Fibroblast of lung (primary cell): ENCODE measurements at regions not wholly inside any gene's neighbourhood (a gene's known extent, or its start where the extent isn't known, plus 50 kb on each side); places are given as distances from the start of the nearest gene placed in this dataset.

ENCODE experiments used
- DNase-seq, 2 donors: peaks; one replicate each; pipeline versions ENCODE4 v3.0.0 to v3.0.0-alpha.2; 2010; ENCODE audit warnings: low read depth in 2 of 2
- H2AFZ ChIP-seq: 2 replicates; pipeline ENCODE4 v1.5.1; 2012; ENCODE audit warnings: low read length, control low read depth, inconsistent platforms
- H3K27ac ChIP-seq: 2 replicates; pipeline ENCODE4 v1.5.1; 2011; ENCODE audit warnings: low read length, control low read depth; ENCODE audit not compliant: insufficient read depth
- H3K27me3 ChIP-seq: 2 replicates; pipeline ENCODE4 v1.5.1; 2011; ENCODE audit warnings: mild to moderate bottlenecking, low read length; ENCODE audit not compliant: control insufficient read depth, insufficient read depth
- H3K36me3 ChIP-seq: 2 replicates; pipeline ENCODE4 v1.5.1; 2011; ENCODE audit warnings: low read length; ENCODE audit not compliant: control insufficient read depth, insufficient read depth
- H3K4me1 ChIP-seq: 2 replicates; pipeline ENCODE4 v1.5.1; 2011; ENCODE audit warnings: low read length; ENCODE audit not compliant: control insufficient read depth, insufficient read depth; ENCODE audit errors: extremely low read depth
- H3K4me2 ChIP-seq: 2 replicates; pipeline ENCODE4 v1.5.1; 2011; ENCODE audit warnings: low read length, control low read depth; ENCODE audit not compliant: insufficient read depth; ENCODE audit errors: extremely low read depth
- H3K4me3 ChIP-seq, 4 experiments: fragments of 200-600 bp in 1 of 4; sonication (generic) in 1 of 4; replicated peaks in 1 of 4; 2 replicates each; pipeline ENCODE4 v1.5.1; 2011 to 2016; ENCODE audit warnings: low read length in 4 of 4, low read depth in 3 of 4, mild to moderate bottlenecking in 3 of 4, control low read depth in 2 of 4, inconsistent platforms in 1 of 4, mixed read lengths in 1 of 4; ENCODE audit not compliant: insufficient read depth in 1 of 4; ENCODE audit errors: control extremely low read depth in 1 of 4
- H3K79me2 ChIP-seq: 2 replicates; pipeline ENCODE4 v1.5.1; 2012; ENCODE audit warnings: mild to moderate bottlenecking, low read length, inconsistent platforms; ENCODE audit not compliant: control insufficient read depth, insufficient read depth
- H3K9ac ChIP-seq: 2 replicates; pipeline ENCODE4 v1.5.1; 2011; ENCODE audit warnings: mild to moderate bottlenecking, low read length, control low read depth; ENCODE audit not compliant: insufficient read depth
- H3K9me3 ChIP-seq: 2 replicates; pipeline ENCODE4 v1.5.1; 2012; ENCODE audit warnings: low read depth, low read length; ENCODE audit not compliant: control insufficient read depth, insufficient read depth
- H4K20me1 ChIP-seq: 2 replicates; pipeline ENCODE4 v1.5.1; 2011; ENCODE audit warnings: low read length; ENCODE audit not compliant: control insufficient read depth, insufficient read depth; ENCODE audit errors: extremely low read depth
- EZH2 ChIP-seq: IDR thresholded peaks from 2 replicates; pipeline ENCODE4 v1.5.1; 2012; ENCODE audit warnings: low read length, control low read depth, mild to moderate bottlenecking; ENCODE audit errors: missing control alignments
- TF ChIP-seq, protein P1 (sequence below), 2 donors: IDR thresholded peaks in 1 of 2; conservative IDR thresholded peaks in 1 of 2; 1 replicate in 1 of 2; 2 replicates in 1 of 2; pipeline ENCODE4 v1.5.1; 2011 to 2012; ENCODE audit warnings: low read length in 2 of 2, control low read depth in 1 of 2, inconsistent platforms in 1 of 2, low read depth in 1 of 2, mild to moderate bottlenecking in 1 of 2

DNA sequence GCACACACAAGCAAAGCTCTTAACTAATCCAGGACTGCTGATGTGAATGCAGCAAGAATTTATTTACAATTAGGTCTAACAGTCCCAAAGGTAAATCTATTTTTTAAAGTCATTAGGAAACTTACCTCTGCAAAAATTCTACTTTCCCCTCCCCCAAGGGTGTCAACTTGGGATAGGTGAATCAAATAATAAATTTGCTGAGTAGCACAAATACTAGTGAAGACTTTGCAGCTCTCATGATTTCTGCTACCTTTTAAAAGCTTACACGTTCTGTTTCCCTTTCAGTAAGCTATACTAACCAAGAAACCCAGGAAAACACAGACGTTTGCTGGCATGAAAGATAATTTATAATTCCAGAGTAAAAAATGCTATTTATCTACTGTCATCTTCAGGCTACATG lies 296.6 kb upstream of the SLC7A11 start:
- Histone ChIP-seq H3K27me3 (no peaks in the 10 kb centered on the region), H3K36me3 (no peaks in the 10 kb centered on the region), H3K4me1 (no peaks in the 10 kb centered on the region), H3K79me2 (no peaks in the 10 kb centered on the region), H3K4me3 (no peak overlapping the region), H3K9ac (no peak overlapping the region), H2AFZ (no peak overlapping the region), H4K20me1 (no peaks in the 10 kb centered on the region), H3K4me2 (no peak overlapping the region), H3K27ac (no peak overlapping the region), H3K9me3 (no peaks in the 10 kb centered on the region)
- no peak for DNase-seq
- TF ChIP-seq, protein P1, sequence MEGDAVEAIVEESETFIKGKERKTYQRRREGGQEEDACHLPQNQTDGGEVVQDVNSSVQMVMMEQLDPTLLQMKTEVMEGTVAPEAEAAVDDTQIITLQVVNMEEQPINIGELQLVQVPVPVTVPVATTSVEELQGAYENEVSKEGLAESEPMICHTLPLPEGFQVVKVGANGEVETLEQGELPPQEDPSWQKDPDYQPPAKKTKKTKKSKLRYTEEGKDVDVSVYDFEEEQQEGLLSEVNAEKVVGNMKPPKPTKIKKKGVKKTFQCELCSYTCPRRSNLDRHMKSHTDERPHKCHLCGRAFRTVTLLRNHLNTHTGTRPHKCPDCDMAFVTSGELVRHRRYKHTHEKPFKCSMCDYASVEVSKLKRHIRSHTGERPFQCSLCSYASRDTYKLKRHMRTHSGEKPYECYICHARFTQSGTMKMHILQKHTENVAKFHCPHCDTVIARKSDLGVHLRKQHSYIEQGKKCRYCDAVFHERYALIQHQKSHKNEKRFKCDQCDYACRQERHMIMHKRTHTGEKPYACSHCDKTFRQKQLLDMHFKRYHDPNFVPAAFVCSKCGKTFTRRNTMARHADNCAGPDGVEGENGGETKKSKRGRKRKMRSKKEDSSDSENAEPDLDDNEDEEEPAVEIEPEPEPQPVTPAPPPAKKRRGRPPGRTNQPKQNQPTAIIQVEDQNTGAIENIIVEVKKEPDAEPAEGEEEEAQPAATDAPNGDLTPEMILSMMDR (conservative IDR thresholded peaks at IDR 0.05 in 1 of 2, IDR thresholded peaks at IDR 0.05 in 1 of 2; ENCODE audit: low read depth in 1 of 2, low read length in 2 of 2) = no peak
- TF ChIP-seq EZH2 = no peak

DNA sequence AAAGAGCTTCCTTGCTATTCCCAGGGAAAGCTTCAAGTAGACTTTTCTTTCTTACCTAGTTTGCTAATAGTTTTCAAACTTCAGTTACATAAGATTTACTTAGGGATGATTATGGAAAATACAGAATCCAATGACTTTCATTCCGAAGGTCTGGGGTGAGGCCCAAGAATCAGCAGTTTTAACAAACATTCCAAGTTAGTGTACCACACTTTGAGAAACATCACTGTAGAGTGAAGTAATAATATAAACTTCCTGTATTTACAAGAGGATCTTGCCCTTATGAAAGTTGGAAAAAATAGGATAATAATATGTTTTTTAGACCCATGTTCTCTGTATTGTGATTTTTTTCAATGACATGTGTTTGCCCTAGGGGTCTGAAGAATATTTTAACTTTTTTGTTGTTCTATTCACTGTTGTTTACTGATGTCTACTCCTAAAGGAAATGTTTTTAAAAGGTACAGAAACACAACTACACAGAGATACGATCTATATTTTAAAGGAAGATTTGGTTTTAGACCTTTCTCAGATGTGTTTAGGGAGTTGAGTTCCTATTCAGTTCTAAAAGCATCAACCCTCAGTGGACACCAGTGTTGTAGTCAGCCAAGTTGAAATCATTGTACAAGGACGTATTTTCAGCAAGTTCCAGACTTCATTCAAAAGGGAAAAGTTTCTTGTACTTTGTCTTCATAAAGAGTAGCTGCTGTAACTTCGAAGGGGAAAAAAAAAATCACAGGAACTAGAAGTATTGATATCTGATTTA lies 295.8 kb upstream of the SLC7A11 start:
- DNase-seq = no peak
- no peaks in the 10 kb centered on the region for H3K36me3 ChIP-seq
- no peaks in the 10 kb centered on the region for H3K4me1 ChIP-seq
- H3K9ac ChIP-seq = no peak overlapping the region
- H3K4me3 ChIP-seq = no peak overlapping the region
- no peak overlapping the region for H2AFZ ChIP-seq
- no peaks in the 10 kb centered on the region for H3K79me2 ChIP-seq
- H3K27ac ChIP-seq = no peak overlapping the region
- no peaks in the 10 kb centered on the region for H4K20me1 ChIP-seq
- no peaks in the 10 kb centered on the region for H3K27me3 ChIP-seq
- H3K9me3 ChIP-seq = no peaks in the 10 kb centered on the region
- TF ChIP-seq, protein P1 (conservative IDR thresholded peaks at IDR 0.05 in 1 of 2, IDR thresholded peaks at IDR 0.05 in 1 of 2; ENCODE audit: low read depth in 1 of 2, low read length in 2 of 2) = no peak
- TF ChIP-seq EZH2 = no peak
- no peak overlapping the region for H3K4me2 ChIP-seq

DNA sequence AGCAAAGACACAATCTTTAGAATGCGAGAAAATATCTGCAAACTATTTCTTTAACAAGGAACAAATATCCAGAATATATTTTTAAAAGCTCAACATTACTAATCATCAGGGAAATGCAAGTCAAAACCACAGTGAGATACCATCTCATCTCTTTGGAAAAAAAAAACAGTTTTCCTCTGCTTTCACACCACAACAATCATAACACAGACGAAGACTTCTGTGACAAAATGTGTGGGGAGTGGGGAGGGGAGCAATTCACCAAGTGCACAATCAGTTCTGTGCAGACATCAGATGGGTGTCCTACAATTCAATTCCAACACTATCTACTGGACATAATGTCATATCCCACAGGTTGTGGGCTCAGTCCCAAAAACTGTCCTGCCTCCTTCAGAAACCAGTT lies 293.2 kb upstream of the SLC7A11 start:
- DNase-seq = peak in 1 of 2 donors; percentile 78
- Histone ChIP-seq H3K79me2 (no peaks in the 10 kb centered on the region), H3K9me3 (no peaks in the 10 kb centered on the region), H3K4me1 (no peaks in the 10 kb centered on the region), H3K4me2 (no peak overlapping the region), H4K20me1 (no peaks in the 10 kb centered on the region), H3K27ac (no peak overlapping the region), H3K9ac (no peak overlapping the region), H3K4me3 (no peak overlapping the region), H2AFZ (no peak overlapping the region), H3K36me3 (no peaks in the 10 kb centered on the region), H3K27me3 (no peaks in the 10 kb centered on the region)
- no peak for TF ChIP-seq EZH2
- TF ChIP-seq, protein P1 (conservative IDR thresholded peaks at IDR 0.05 in 1 of 2, IDR thresholded peaks at IDR 0.05 in 1 of 2; ENCODE audit: low read depth in 1 of 2, low read length in 2 of 2) = no peak
